ENCODE measurements at regions not wholly inside any gene's neighbourhood (a gene's known extent, or its start where the extent isn't known, plus 50 kb on each side); places are given as distances from the start of the nearest gene placed in this dataset.

- no peak for TF ChIP-seq POLR2AphosphoS5 (IDR thresholded peaks at IDR 0.05; ENCODE audit: low read depth)
- no peak for TF ChIP-seq CTCF (IDR thresholded peaks at IDR 0.05; ENCODE audit: insufficient read depth, low read length)
- no peak for TF ChIP-seq SPI1 (IDR thresholded peaks at IDR 0.05; ENCODE audit: borderline replicate concordance, low read depth)
- TF ChIP-seq REST (IDR thresholded peaks at IDR 0.05; ENCODE audit: insufficient replicate concordance, low read depth) = no peak
- no peak for TF ChIP-seq GABPA (IDR thresholded peaks at IDR 0.05; ENCODE audit: low read depth)
- Histone ChIP-seq H3K4me3 (replicated peaks; ENCODE audit: insufficient read depth, low read length) (no peak overlapping the region), H3K27me3 (ENCODE audit: insufficient read depth, poor library complexity, severe bottlenecking) (no peaks in the 10 kb centered on the region), H3K27ac (replicated peaks) (no peak overlapping the region)
- DNase-seq (ENCODE audit: low read depth in 1 of 2, low spot score in 1 of 2) = no peak
Observed at GRCh38 chr12:126268222-126268621, 1203.0 kb downstream of the AACS start.

GRCh38 chr12:126271159-126271558 is 1205.9 kb downstream of the AACS start:
- no peaks in the 10 kb centered on the region for H3K27me3 ChIP-seq (ENCODE audit: insufficient read depth, poor library complexity, severe bottlenecking)
- TF ChIP-seq REST (IDR thresholded peaks at IDR 0.05; ENCODE audit: insufficient replicate concordance, low read depth) (no peak), GABPA (IDR thresholded peaks at IDR 0.05; ENCODE audit: low read depth) (no peak), SPI1 (IDR thresholded peaks at IDR 0.05; ENCODE audit: borderline replicate concordance, low read depth) (no peak), CTCF (IDR thresholded peaks at IDR 0.05; ENCODE audit: insufficient read depth, low read length) (no peak), POLR2AphosphoS5 (IDR thresholded peaks at IDR 0.05; ENCODE audit: low read depth) (no peak)
- no peak for DNase-seq (ENCODE audit: low read depth in 1 of 2, low spot score in 1 of 2)
- H3K27ac ChIP-seq (replicated peaks) = no peak overlapping the region
- no peak overlapping the region for H3K4me3 ChIP-seq (replicated peaks; ENCODE audit: insufficient read depth, low read length)

- Histone ChIP-seq H3K27ac (replicated peaks) (no peak overlapping the region), H3K27me3 (ENCODE audit: insufficient read depth, poor library complexity, severe bottlenecking) (no peaks in the 10 kb centered on the region), H3K4me3 (replicated peaks; ENCODE audit: insufficient read depth, low read length) (no peak overlapping the region)
- TF ChIP-seq POLR2AphosphoS5 (IDR thresholded peaks at IDR 0.05; ENCODE audit: low read depth) (no peak), CTCF (IDR thresholded peaks at IDR 0.05; ENCODE audit: insufficient read depth, low read length) (no peak), REST (IDR thresholded peaks at IDR 0.05; ENCODE audit: insufficient replicate concordance, low read depth) (no peak), GABPA (IDR thresholded peaks at IDR 0.05; ENCODE audit: low read depth) (no peak), SPI1 (IDR thresholded peaks at IDR 0.05; ENCODE audit: borderline replicate concordance, low read depth) (no peak)
- no peak for DNase-seq (ENCODE audit: low read depth in 1 of 2, low spot score in 1 of 2)
Observed at GRCh38 chr12:126282691-126283090, 1217.5 kb downstream of the AACS start.

Measured in HL-60 (cell line).